ENCODE measurements at regions not wholly inside any gene's neighbourhood (a gene's known extent, or its start where the extent isn't known, plus 50 kb on each side); places are given as distances from the start of the nearest gene placed in this dataset.

DNA sequence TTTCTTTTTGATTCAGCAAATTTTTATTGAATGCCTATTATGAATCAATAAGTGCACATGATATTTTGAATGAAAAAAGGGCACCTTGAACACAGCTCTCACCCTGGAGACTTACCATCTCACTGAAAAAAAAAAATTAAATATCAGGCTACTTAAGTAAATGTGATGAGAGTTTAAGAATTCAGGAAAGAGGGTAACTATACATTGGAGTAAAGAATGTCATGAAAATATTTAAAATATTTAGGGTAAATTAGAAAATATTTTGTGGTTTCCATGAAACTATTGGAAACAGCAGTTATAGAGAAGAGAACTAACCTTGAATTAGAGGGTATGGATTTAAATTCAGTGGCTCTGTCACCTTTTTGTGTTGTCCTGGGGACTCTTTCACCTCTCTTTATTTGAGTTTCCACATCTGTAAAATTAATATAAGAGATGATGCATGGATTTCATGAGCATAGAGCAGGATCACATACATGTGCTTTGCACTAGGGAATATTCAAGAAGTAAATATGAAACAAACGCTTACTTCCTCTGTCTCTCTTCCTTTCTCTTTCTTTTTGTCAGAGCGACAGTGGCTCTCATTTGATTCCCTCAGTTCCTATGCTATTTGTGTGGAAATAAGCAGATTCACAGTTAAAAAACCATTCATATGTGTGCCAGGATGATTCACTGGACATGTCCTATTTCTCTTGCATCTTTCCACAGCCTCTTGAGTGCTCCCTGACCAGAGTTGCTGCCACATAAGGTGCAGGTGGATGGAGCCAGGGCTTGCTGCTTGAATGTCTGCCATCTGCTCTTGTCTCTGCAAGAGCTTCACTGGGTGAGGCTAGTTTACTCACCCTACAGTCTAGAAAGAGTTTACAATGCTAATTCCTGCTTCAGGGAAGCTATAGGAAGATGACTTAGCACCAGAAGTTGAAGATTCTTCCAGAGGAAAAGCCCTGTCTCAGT lies 533.1 kb downstream of the ETS1 start:
- TF ChIP-seq, protein P1, sequence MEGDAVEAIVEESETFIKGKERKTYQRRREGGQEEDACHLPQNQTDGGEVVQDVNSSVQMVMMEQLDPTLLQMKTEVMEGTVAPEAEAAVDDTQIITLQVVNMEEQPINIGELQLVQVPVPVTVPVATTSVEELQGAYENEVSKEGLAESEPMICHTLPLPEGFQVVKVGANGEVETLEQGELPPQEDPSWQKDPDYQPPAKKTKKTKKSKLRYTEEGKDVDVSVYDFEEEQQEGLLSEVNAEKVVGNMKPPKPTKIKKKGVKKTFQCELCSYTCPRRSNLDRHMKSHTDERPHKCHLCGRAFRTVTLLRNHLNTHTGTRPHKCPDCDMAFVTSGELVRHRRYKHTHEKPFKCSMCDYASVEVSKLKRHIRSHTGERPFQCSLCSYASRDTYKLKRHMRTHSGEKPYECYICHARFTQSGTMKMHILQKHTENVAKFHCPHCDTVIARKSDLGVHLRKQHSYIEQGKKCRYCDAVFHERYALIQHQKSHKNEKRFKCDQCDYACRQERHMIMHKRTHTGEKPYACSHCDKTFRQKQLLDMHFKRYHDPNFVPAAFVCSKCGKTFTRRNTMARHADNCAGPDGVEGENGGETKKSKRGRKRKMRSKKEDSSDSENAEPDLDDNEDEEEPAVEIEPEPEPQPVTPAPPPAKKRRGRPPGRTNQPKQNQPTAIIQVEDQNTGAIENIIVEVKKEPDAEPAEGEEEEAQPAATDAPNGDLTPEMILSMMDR (IDR thresholded peaks at IDR 0.05): no peak
- Histone ChIP-seq H3K4me1 (peaks cover 15 to 22% of the 10 kb centered on the region in 2 donors), H3K9me3 (no peaks in the 10 kb centered on the region), H3K4me3 (no peak overlapping the region), H3K27me3 (no peaks in the 10 kb centered on the region), H3K27ac (peak overlapping the region; percentile 69 to 78), H3K36me3 (no peaks in the 10 kb centered on the region)
- no peak for DNase-seq (ENCODE audit: low spot score in 2 of 2)
- intact Hi-C loops (cut with DNase I): loop anchor here (10.0 kb wide), 1 partner anchor 411 kb away; no protein-coding TSS in a partner anchor

DNA sequence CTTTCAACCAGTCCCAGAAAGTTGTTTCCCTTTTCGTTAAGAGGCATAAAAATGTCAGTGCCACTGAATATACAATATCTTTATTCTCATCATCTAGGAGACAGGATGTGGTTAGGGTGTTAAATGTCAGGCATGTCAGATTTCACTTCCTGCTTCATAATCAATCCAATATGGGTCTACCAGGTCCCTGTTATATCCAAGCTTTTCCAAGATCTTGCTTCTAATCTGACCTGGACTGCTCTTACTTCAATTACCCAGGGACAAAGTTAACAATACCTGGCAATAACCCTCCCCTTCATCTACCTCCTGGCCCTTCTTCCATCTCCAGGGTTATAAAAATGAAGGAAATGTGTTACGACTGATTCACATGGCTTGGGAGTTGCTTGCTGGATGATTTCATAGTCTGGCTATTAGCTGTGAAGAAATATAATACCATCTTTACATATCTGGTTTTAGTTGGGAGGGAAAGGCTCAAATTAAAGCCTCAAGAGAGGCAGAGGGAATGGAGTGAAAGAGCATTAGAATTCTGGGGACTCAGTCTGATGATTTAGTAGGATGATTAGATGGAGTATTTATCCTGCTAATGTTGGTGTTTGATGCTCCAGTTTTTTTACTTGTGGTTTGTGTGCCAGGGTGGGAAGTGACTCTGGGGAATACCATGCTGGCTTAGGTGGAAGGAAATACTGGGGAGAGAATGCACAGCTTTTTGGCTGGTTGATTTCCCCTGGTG lies 534.3 kb downstream of the ETS1 start:
- intact Hi-C loops (cut with DNase I): loop anchor here (10.0 kb wide), 1 partner anchor 412 kb away; no protein-coding TSS in a partner anchor
- TF ChIP-seq, protein P1 (IDR thresholded peaks at IDR 0.05): no peak
- H3K27ac ChIP-seq: peak overlapping the region; percentile 69 to 78

DNA sequence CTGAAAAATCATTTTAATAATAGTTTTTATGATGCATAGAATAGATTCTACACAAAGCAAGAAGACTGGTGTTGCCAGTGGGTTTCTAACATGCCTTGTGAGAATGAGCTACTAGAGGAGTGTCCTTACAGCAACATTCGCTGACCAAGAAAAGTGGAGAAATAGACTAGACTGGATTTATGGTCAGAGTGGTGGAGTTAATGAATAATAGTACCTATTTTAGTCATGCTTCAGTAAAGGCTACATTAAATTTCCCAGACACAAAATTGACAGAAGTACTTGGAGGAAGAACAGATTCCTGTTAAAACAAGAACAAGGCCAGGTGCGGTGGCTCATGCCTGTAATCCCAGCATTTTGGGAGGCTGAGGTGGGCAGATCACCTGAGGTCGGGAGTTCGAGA lies 539.2 kb downstream of the ETS1 start:
- no peaks in the 10 kb centered on the region for H3K9me3 ChIP-seq
- H3K36me3 ChIP-seq: no peaks in the 10 kb centered on the region
- intact Hi-C loops (cut with DNase I): no loop called here
- no peak overlapping the region for H3K4me3 ChIP-seq
- no peak for DNase-seq (ENCODE audit: low spot score in 2 of 2)
- no peaks in the 10 kb centered on the region for H3K27me3 ChIP-seq
- TF ChIP-seq, protein P1 (IDR thresholded peaks at IDR 0.05): no peak
- no peak overlapping the region for H3K27ac ChIP-seq
- peaks cover 2 to 6% of the 10 kb centered on the region in 2 donors for H3K4me1 ChIP-seq

More for the DNA sequence above, 534.3 kb downstream of the ETS1 start:
- Histone ChIP-seq H3K36me3 (no peaks in the 10 kb centered on the region), H3K27me3 (no peaks in the 10 kb centered on the region), H3K4me1 (peaks cover 8 to 17% of the 10 kb centered on the region in 2 donors), H3K9me3 (no peaks in the 10 kb centered on the region), H3K4me3 (no peak overlapping the region)
- no peak for DNase-seq (ENCODE audit: low spot score in 2 of 2)

DNA sequence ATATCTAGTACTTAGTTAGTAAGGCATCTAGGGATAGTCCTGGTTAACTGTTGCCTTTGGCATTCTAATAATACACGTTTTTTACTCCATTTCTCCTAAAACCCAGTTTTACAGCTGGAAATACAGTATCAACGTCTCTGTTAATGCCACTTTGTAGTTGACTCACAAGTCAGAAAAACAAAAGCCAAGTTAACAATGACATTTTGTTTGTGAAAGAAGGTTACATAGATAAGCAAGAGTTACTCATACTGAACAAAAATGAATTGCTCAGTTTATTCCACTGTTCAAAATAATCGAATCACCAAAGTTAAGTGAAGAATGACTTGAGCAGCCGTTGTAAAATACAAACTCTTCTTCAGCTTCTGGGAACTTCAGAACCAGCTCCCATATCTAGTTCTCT lies 540.3 kb downstream of the ETS1 start:
- H3K36me3 ChIP-seq: no peaks in the 10 kb centered on the region
- TF ChIP-seq, protein P1 (IDR thresholded peaks at IDR 0.05): no peak
- H3K9me3 ChIP-seq: no peaks in the 10 kb centered on the region
- H3K27ac ChIP-seq: peak overlapping the region in 1 of 2 donors; percentile 10
- intact Hi-C loops (cut with DNase I): no loop called here
- DNase-seq (ENCODE audit: low spot score in 2 of 2): no peak
- no peak overlapping the region for H3K4me3 ChIP-seq
- H3K27me3 ChIP-seq: no peaks in the 10 kb centered on the region
- no peaks in the 10 kb centered on the region for H3K4me1 ChIP-seq

DNA sequence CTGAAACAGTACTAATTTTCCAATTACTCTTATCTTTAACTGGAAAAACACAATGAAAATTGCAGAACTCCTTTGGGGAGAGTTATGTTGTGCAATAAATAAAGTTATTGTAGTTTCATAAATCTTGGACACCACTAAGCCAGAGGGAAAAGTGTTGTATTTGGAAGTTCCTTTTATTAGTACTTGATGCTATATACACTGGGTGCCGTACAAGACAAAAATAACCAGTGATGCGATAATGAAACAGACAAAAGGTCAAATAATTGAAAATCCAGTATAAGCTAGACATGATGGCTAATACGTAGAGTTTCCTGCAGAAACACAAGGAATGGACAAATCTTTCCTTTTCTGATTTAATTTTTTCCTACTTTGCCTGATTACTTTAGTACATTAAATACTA lies 541.1 kb downstream of the ETS1 start:
- no peaks in the 10 kb centered on the region for H3K9me3 ChIP-seq
- no peak overlapping the region for H3K4me3 ChIP-seq
- no peaks in the 10 kb centered on the region for H3K27me3 ChIP-seq
- H3K4me1 ChIP-seq: no peaks in the 10 kb centered on the region
- no peak for DNase-seq (ENCODE audit: low spot score in 2 of 2)
- intact Hi-C loops (cut with DNase I): no loop called here
- H3K27ac ChIP-seq: peak overlapping the region; percentile 10 to 16
- TF ChIP-seq, protein P1 (IDR thresholded peaks at IDR 0.05): no peak
- H3K36me3 ChIP-seq: no peaks in the 10 kb centered on the region
